ENCODE measurements at regions not wholly inside any gene's neighbourhood (a gene's known extent, or its start where the extent isn't known, plus 50 kb on each side); places are given as distances from the start of the nearest gene placed in this dataset.

DNA sequence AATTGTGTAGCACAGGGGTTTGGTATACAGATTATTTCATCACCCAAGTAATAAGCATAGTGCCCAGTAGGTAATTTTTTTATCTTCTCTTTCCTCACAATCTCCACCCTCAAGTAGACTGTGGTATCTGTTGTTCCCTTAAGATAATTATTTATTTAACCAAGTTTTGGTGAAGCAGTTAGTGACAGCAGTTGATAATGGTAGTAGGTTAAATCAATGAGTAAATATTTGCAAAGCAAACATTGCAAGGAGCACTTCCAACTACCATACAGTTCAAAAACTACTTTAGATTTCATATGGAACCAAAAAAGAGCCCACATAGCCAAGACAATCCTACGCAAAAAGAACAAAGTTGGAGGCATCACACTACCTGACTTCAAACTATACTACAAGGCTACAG, 291.8 kb downstream of the KCTD12 start:
- TF ChIP-seq POLR2A (IDR thresholded peaks at IDR 0.05) (no peak), POLR2AphosphoS5 (IDR thresholded peaks at IDR 0.05) (no peak)

Measured in upper lobe of left lung (tissue), 4 donors.